Rectal smooth muscle tissue (tissue), 1 donor: ENCODE measurements at regions not wholly inside any gene's neighbourhood (a gene's known extent, or its start where the extent isn't known, plus 50 kb on each side); places are given as distances from the start of the nearest gene placed in this dataset.
"Not testable (repeated sequence)": the region's sequence is repeated elsewhere in the genome, so short reads cannot be mapped to it uniquely, and the experiment has no call there.

ENCODE experiments used
- H3K27ac ChIP-seq: one replicate; pipeline ENCODE4 v1.7.0; 2013; ENCODE audit warnings: low read depth, low read length, inconsistent platforms
- H3K27me3 ChIP-seq: one replicate; pipeline ENCODE4 v1.7.0; 2013; ENCODE audit warnings: low read length; ENCODE audit not compliant: control insufficient read depth, insufficient read depth
- H3K36me3 ChIP-seq: one replicate; pipeline ENCODE4 v1.7.0; 2013; ENCODE audit warnings: low read length; ENCODE audit not compliant: control insufficient read depth, insufficient read depth
- H3K4me1 ChIP-seq: one replicate; pipeline ENCODE4 v1.7.0; 2013; ENCODE audit warnings: low read length; ENCODE audit not compliant: control insufficient read depth, insufficient read depth
- H3K4me3 ChIP-seq: one replicate; pipeline ENCODE4 v1.7.0; 2013; ENCODE audit warnings: low read length
- H3K9ac ChIP-seq: one replicate; pipeline ENCODE4 v1.7.0; 2013; ENCODE audit warnings: low read length

DNA sequence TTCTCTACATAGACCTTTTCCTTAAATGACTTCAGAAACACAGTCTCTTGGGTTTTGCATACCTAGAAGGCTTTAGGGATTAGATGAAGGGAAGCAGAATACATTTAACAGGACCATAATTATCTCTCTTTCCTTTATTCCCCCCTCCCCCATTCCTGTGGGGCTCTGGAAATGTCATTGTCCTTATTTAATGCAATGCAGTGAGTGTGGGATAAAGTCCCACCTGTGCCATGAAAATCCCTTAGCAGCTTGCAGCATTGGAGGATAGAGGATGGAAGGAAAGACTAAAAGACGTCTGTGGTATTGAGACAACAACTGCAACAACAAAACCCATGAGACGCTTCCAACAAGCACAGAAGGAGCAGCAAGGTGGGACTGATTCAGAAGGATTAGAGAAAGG lies 117.8 kb upstream of the DCC start:
- H3K4me3 ChIP-seq: no peak overlapping the region
- no peaks in the 10 kb centered on the region for H3K4me1 ChIP-seq
- H3K36me3 ChIP-seq: no peaks in the 10 kb centered on the region
- H3K27ac ChIP-seq: no peak overlapping the region
- no peak overlapping the region for H3K9ac ChIP-seq
- no peaks in the 10 kb centered on the region for H3K27me3 ChIP-seq

DNA sequence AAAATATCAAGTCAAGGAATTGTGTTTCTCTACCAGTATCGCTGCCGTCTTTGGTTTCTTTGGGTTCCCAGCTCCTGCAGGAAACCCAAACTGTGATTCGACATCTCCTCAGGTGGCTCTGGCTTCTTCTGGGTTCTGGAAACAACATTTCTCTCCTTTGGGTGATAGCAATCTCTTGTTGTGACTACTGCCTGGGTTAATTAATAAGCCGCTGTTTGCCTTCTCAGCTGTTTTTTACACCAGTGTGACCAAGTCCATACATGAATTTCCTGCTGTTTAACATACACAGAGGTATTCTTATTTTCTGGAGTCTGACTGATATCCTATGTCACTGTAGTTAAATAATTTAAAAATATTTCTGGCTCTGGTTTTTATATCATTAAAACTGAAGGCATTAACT lies 112.5 kb upstream of the DCC start:
- no peaks in the 10 kb centered on the region for H3K27me3 ChIP-seq
- H3K4me1 ChIP-seq: no peaks in the 10 kb centered on the region
- H3K4me3 ChIP-seq: no peak overlapping the region
- no peak overlapping the region for H3K9ac ChIP-seq
- no peaks in the 10 kb centered on the region for H3K36me3 ChIP-seq
- no peak overlapping the region for H3K27ac ChIP-seq

DNA sequence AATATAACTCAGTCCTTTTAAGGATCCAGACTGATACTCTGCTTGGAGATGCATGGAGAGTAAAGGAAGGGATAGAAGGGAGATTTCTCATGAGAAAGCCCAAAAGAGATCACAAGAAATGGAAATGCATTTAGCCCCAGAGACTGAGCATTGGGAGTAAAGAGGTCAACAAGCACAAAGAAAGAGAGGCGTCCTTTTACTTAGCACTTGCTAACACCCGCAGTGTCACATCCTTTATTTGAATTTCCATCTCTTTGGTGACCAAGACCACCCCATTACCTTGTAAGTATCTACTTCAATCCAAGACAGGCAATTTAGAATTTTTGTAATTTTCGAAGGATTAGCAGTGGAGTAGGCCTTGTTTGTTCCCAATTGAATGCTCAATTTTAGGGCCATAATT lies 111.8 kb upstream of the DCC start:
- Histone ChIP-seq H3K36me3 (no peaks in the 10 kb centered on the region), H3K27ac (no peak overlapping the region), H3K4me1 (no peaks in the 10 kb centered on the region), H3K9ac (no peak overlapping the region), H3K4me3 (no peak overlapping the region), H3K27me3 (no peaks in the 10 kb centered on the region)

DNA sequence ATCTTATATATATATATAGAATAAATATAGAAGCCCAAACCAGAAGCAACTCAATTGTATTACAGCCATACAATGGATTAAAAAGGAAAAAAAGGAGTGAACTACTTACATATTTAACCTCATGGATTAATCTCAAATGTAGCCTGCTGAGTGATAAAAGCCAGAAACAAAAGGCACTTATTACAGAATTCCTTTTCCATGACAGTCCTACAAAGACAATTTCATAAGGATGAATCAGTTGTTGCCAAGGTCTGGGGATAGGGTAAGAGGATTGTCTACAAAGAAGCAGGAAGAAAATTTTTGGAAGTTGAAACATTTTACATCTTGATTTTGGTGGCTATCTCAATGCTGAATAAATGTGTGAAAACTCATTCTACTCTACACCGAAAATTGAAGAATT lies 103.9 kb upstream of the DCC start:
- Histone ChIP-seq H3K27ac (no peak overlapping the region), H3K27me3 (no peaks in the 10 kb centered on the region), H3K4me1 (no peaks in the 10 kb centered on the region), H3K36me3 (no peaks in the 10 kb centered on the region), H3K4me3 (no peak overlapping the region), H3K9ac (no peak overlapping the region)

DNA sequence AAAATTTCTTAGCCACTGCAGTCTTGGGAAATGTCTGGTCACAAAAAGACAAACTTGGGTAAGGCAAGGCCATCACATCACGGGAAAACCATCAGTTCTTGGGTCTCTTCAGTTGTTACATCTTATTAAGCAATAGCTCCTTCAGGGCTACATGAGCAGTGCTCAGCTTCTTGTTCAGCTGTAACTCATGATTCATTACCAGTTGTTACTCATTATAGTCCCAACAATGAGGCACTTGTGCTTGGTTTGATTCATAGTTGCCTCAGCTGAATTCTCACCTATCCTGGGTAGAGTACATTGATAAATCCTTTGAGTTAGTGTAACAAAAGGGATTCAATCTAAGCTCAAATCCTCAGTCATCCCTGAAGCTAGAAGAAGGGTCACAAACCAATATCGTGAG lies 102.4 kb upstream of the DCC start:
- Histone ChIP-seq H3K36me3 (no peaks in the 10 kb centered on the region), H3K4me1 (no peaks in the 10 kb centered on the region), H3K9ac (no peak overlapping the region), H3K27ac (no peak overlapping the region), H3K4me3 (no peak overlapping the region), H3K27me3 (no peaks in the 10 kb centered on the region)

DNA sequence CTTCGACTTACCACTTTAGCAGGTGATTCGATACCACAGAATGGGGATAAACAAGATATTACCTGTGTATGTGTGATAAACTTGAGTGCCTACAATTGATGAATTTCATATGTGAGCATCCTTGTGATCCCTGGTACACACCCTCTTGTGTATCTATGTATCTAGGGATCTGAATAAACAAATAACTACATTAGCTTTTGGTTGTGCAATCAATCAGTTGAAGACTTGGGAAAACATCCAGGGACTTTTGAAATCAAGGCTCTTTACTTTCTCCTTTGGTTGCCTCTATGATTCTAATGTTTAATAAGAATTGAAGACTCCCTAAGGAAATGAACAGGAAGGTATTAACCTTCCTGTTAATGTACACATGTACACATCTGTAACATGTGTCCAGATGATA lies 97.3 kb upstream of the DCC start:
- Histone ChIP-seq H3K4me3 (no peak overlapping the region), H3K36me3 (no peaks in the 10 kb centered on the region), H3K9ac (no peak overlapping the region), H3K4me1 (no peaks in the 10 kb centered on the region), H3K27me3 (no peaks in the 10 kb centered on the region), H3K27ac (no peak overlapping the region)

DNA sequence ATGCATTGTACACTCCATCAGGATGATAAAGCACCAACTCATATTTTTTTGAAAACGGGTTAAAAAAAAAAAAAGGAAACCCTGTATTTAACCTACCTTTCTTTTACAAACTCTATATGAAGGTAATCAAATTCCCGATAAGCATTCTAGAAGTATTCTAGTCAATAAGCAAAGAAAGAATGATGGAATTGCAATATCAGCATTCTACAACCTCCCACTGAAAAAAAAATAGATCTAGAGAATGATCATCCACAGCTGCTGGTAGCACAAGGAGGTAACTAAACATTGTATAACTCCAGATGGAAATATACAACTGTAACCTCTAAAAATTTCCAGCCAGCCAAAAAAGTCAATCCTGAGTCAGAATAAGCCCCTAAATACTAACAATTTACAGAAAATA lies 95.3 kb upstream of the DCC start:
- H3K36me3 ChIP-seq: no peaks in the 10 kb centered on the region
- H3K4me1 ChIP-seq: no peaks in the 10 kb centered on the region
- H3K4me3 ChIP-seq: no peak overlapping the region
- H3K27ac ChIP-seq: no peak overlapping the region
- H3K9ac ChIP-seq: no peak overlapping the region
- H3K27me3 ChIP-seq: no peaks in the 10 kb centered on the region

DNA sequence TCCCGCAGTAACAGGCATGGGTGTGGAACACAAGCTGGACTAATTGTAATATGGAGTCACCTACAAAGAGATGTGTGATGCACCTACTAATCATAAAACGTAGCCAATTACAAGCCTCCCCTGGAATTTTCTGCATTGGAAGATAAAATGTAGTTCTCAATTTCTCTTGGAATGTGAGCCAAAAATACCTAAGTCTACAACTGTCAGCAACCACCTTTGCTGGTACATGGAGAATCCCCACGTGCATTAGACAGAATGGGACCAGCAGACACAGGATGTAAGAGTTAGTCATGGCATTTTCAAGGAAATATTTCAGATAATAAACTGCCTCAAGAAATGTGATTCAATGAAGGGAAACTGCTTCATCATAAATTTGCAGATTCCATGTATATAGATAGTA lies 85.6 kb upstream of the DCC start:
- no peak overlapping the region for H3K27ac ChIP-seq
- H3K9ac ChIP-seq: no peak overlapping the region
- H3K4me1 ChIP-seq: no peaks in the 10 kb centered on the region
- H3K27me3 ChIP-seq: no peaks in the 10 kb centered on the region
- no peaks in the 10 kb centered on the region for H3K36me3 ChIP-seq
- H3K4me3 ChIP-seq: no peak overlapping the region

DNA sequence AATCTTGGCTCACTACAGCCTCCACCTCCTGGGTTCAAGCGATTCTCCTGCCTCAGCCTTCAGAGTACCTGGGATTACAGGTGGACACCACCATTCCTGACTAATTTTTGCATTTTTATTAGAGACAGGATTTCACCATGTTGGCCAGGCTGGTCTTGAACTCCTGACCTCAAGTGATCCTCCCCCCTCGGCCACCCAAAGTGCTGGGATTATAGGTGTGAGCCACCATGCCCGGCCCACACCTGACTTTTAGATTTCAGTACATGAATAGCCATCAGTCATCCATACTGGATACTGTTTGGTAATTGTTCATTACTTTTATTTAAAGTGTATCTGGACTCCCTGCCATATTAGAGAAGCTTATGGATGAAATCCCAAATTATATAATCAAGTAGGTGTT lies 82.6 kb upstream of the DCC start:
- H3K27me3 ChIP-seq, H3K9ac ChIP-seq, H3K27ac ChIP-seq, H3K4me3 ChIP-seq, H3K4me1 ChIP-seq, H3K36me3 ChIP-seq: not testable (repeated sequence)

DNA sequence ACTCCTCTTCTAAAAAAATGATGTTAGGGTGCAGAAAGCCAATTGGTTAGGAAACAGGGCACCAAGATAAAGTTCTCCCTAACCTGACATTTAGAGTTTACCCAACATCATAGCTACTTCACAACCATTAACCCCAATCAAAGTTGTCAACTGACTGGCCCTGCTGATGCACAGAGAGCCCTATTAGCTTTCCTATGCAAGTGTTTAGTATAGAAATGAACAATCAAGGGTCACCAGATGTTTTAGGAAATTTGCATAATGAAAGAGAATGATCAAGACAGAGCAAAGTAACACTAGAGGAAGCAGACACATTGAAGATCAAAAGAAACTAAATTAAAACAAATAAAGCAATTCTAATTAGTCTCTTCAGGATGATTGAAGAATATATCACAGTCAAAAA lies 64.2 kb upstream of the DCC start:
- Histone ChIP-seq H3K27ac (no peak overlapping the region), H3K4me1 (no peaks in the 10 kb centered on the region), H3K9ac (no peak overlapping the region), H3K36me3 (no peaks in the 10 kb centered on the region), H3K4me3 (no peak overlapping the region), H3K27me3 (no peaks in the 10 kb centered on the region)

DNA sequence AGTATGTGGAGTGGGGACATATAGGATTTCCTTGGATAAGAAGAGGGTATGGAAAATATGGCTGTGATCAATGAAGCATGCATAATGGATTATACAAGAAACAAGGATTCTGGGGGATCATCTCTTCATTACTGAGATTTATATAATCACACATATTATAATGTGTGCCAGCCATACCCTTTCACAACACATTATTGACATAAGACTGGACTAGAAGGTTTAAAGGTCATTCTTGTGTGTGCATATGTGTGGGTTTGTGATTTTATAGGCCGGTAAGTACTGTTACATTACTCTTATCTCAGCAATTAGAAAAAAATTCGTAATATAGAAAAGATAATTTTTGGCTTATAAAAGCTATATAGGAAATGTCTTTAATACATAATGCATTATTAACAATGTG lies 62.2 kb upstream of the DCC start:
- Histone ChIP-seq H3K9ac (no peak overlapping the region), H3K27me3 (no peaks in the 10 kb centered on the region), H3K4me3 (no peak overlapping the region), H3K4me1 (no peaks in the 10 kb centered on the region), H3K27ac (no peak overlapping the region), H3K36me3 (no peaks in the 10 kb centered on the region)

DNA sequence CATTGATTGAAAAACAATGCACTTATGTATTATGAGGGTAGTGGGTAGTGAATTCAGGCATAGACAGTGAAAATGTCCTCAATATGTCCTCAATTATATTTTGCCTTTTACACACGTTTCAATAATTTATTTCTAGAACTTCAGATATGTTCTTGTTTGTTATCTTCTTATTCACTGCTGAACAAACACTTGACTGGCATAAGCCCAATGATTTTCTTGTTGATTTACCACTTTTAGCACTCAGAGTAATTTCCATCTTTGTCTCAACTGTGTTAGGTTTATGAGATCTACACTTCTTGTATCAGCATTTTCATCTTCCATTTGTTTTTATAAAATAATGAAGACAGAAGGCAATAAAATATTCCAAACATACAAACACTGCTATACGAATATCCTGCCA lies 61.8 kb upstream of the DCC start:
- no peaks in the 10 kb centered on the region for H3K27me3 ChIP-seq
- no peaks in the 10 kb centered on the region for H3K4me1 ChIP-seq
- H3K4me3 ChIP-seq: no peak overlapping the region
- H3K9ac ChIP-seq: no peak overlapping the region
- no peaks in the 10 kb centered on the region for H3K36me3 ChIP-seq
- no peak overlapping the region for H3K27ac ChIP-seq

DNA sequence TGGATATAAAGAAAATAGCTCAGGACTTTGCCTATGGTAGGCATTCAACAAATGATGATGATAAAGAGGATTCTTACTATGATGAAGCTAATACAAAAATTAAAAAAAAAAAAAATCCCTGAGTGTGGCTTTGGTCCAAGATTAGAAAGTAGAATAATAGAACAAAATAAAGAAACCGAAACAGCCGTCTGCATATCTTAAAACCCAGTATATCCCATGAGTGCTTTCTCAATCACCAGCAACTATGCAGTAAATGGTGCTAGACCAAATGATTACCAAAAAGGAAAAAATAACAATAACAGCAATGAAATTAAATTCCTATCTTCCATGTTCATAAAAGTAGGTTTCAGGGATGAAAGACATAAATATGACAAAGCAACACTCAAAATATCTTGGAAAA lies 59.3 kb upstream of the DCC start:
- H3K4me3 ChIP-seq: no peak overlapping the region
- H3K27ac ChIP-seq: no peak overlapping the region
- no peaks in the 10 kb centered on the region for H3K36me3 ChIP-seq
- H3K27me3 ChIP-seq: no peaks in the 10 kb centered on the region
- no peak overlapping the region for H3K9ac ChIP-seq
- no peaks in the 10 kb centered on the region for H3K4me1 ChIP-seq

DNA sequence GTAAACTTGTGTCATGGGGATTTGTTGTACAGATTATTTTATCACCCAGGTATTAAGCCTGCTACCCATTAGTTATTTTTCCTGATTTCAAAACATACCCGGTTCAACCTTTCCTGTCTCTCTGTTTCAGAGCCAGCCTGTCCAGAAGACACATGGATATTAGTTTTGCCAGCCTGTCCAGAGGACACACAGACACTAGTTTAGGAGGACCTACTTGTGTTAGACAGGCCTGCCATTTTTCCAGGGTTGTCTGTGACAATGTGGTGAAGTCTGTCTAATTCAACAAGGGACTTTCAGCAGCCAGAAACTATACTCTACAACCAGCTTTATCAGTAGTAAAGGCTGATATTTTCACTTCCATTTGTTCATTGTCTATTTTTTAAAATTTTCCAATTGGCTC lies 56.1 kb upstream of the DCC start:
- H3K9ac ChIP-seq: no peak overlapping the region
- no peak overlapping the region for H3K4me3 ChIP-seq
- H3K4me1 ChIP-seq: no peaks in the 10 kb centered on the region
- H3K36me3 ChIP-seq: no peaks in the 10 kb centered on the region
- H3K27ac ChIP-seq: no peak overlapping the region
- no peaks in the 10 kb centered on the region for H3K27me3 ChIP-seq
